ENCODE measurements at regions not wholly inside any gene's neighbourhood (a gene's known extent, or its start where the extent isn't known, plus 50 kb on each side); places are given as distances from the start of the nearest gene placed in this dataset.

DNA sequence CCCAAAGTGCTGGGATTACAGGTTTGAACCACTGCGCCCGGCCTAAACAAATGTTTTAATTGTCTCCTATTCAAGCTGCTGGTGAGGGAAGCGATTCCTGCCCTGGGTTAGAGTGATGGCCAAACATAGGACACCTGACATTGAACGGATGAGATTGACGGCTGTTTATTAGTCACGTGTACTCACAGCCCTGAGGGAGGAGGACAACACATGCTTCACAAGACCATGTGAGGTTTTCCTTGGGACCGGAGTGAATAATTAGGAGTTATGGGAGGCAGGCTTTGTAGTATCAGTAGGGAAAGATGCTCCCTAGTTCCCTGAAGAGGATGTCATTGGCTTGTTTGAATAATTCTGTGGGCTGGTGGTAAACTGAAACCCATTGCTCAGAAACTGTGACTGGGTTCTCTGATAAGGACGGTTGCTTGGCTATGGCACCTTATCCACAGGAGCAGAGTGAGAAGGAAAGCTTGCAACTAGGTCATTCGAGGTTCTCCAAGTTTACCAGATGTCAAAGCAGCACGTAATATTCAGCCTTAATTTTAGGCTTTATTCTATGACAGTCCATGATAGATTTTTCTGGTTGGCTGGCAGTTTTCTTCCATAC, 245.8 kb downstream of the PLA2G4A start:
- CTCF ChIA-PET: no interaction called here
- no peak overlapping the region for H3K4me3 Mint-ChIP-seq
- ATAC-seq (ENCODE audit: low read depth) (no peak), DNase-seq (no peak)
- H3K36me3 Mint-ChIP-seq (ENCODE audit: low read depth): no peaks in the 10 kb centered on the region
- H3K9me3 Mint-ChIP-seq: no peaks in the 10 kb centered on the region
- POLR2A ChIA-PET: no interaction called here
- H3K27me3 Mint-ChIP-seq: no peaks in the 10 kb centered on the region
- intact Hi-C loops (cut with micrococcal nuclease): no loop called here
- TF ChIP-seq, protein P1, sequence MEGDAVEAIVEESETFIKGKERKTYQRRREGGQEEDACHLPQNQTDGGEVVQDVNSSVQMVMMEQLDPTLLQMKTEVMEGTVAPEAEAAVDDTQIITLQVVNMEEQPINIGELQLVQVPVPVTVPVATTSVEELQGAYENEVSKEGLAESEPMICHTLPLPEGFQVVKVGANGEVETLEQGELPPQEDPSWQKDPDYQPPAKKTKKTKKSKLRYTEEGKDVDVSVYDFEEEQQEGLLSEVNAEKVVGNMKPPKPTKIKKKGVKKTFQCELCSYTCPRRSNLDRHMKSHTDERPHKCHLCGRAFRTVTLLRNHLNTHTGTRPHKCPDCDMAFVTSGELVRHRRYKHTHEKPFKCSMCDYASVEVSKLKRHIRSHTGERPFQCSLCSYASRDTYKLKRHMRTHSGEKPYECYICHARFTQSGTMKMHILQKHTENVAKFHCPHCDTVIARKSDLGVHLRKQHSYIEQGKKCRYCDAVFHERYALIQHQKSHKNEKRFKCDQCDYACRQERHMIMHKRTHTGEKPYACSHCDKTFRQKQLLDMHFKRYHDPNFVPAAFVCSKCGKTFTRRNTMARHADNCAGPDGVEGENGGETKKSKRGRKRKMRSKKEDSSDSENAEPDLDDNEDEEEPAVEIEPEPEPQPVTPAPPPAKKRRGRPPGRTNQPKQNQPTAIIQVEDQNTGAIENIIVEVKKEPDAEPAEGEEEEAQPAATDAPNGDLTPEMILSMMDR (IDR thresholded peaks at IDR 0.05): no peak
- no peaks in the 10 kb centered on the region for H3K4me1 Mint-ChIP-seq
- no peak overlapping the region for H3K27ac Mint-ChIP-seq

DNA sequence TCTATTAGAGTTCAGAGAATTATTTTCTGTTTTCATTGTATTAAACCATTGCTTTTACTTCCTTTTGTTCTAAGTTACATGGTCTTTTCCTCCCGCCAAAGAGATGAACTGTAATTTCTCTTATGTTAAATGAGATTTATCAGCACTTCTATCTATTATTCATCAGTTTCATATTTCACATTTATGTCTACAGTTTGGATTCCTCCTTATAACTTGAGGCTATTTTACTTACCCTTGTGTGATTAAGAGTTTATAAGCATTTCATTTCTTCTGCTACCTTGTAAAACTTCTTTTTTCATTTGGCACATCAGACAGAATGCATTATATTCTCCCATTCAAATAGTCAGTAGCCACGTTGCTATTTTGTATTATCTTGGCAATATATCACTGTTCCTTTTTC, 248.2 kb downstream of the PLA2G4A start:
- no peak overlapping the region for H3K27ac Mint-ChIP-seq
- ATAC-seq (ENCODE audit: low read depth) (no peak), DNase-seq (no peak)
- H3K9me3 Mint-ChIP-seq: no peaks in the 10 kb centered on the region
- H3K27me3 Mint-ChIP-seq: no peaks in the 10 kb centered on the region
- CTCF ChIA-PET: no interaction called here
- intact Hi-C loops (cut with micrococcal nuclease): no loop called here
- no peak overlapping the region for H3K4me3 Mint-ChIP-seq
- no peaks in the 10 kb centered on the region for H3K4me1 Mint-ChIP-seq
- POLR2A ChIA-PET: no interaction called here
- TF ChIP-seq, protein P1 (IDR thresholded peaks at IDR 0.05): no peak
- H3K36me3 Mint-ChIP-seq (ENCODE audit: low read depth): no peaks in the 10 kb centered on the region

DNA sequence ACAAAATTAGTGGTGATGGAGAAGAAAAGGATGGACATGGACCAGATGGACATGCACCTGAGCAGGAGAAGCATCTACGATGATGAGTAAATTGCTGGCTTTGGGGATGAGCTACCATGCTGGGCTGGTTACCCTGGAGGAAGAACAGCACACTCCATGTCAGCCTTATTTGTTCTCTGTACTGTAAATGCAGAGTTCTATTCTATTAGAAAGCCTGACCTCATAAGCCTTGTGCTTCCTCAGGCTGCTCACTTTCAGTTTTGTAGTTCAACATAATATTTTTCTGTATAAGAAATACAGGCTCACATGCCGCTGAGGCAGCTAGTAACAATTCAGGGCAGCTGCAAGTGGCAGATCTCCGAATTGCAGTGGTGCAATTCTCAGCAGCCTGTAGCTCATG, 249.6 kb downstream of the PLA2G4A start:
- no peaks in the 10 kb centered on the region for H3K9me3 Mint-ChIP-seq
- DNase-seq (no peak), ATAC-seq (ENCODE audit: low read depth) (no peak)
- ChIA-PET CTCF (no interaction called here), POLR2A (no interaction called here)
- TF ChIP-seq, protein P1 (IDR thresholded peaks at IDR 0.05): no peak
- H3K27ac Mint-ChIP-seq: no peak overlapping the region
- intact Hi-C loops (cut with micrococcal nuclease): no loop called here
- no peaks in the 10 kb centered on the region for H3K4me1 Mint-ChIP-seq
- no peaks in the 10 kb centered on the region for H3K27me3 Mint-ChIP-seq
- H3K4me3 Mint-ChIP-seq: no peak overlapping the region
- H3K36me3 Mint-ChIP-seq (ENCODE audit: low read depth): no peaks in the 10 kb centered on the region

DNA sequence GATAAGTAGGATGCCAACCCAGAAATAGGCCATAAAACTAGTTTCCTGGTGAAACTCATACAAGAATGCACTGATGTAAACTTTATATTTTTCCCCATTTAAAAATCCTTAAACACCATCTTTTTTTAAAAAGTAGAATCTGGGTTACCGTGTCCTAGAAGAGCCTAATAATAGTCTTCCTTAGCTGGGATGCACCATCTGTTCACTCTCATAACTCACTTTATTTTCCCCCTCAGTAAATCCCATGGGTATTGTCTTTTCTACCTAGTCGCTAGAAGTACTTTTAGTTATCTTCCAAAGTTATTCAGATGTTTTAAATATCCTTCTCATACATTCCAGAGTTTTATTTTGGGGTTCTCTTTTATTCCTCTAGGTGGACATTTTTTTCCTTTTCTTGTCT, 250.2 kb downstream of the PLA2G4A start:
- POLR2A ChIA-PET: no interaction called here
- TF ChIP-seq, protein P1 (IDR thresholded peaks at IDR 0.05): no peak
- DNase-seq: no peak
- Mint-ChIP-seq H3K4me3 (no peak overlapping the region), H3K27me3 (no peaks in the 10 kb centered on the region), H3K36me3 (ENCODE audit: low read depth) (no peaks in the 10 kb centered on the region), H3K9me3 (no peaks in the 10 kb centered on the region), H3K27ac (no peak overlapping the region), H3K4me1 (no peaks in the 10 kb centered on the region)
- CTCF ChIA-PET: no interaction called here
- intact Hi-C loops (cut with micrococcal nuclease): no loop called here
- no peak for ATAC-seq (ENCODE audit: low read depth)

DNA sequence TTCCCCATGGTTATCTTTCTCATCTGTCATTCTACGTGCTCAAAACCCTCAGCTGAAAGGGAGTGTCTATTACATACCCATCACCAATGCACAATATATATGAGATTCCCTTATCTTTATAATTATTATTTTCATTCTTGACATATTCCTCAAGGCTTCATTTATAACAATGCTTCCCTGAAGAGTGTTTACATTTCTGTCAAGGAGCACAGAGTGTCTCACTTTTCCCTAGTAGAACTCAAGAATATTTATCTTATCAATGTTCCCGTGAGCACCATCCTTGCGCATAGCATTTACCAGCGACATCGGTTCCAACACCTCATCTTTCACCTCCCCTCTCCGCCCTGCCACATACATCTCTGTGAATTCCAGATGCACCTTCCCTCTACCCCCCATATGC, 250.6 kb downstream of the PLA2G4A start:
- Mint-ChIP-seq H3K27ac (no peak overlapping the region), H3K36me3 (ENCODE audit: low read depth) (no peaks in the 10 kb centered on the region), H3K27me3 (no peaks in the 10 kb centered on the region), H3K9me3 (no peaks in the 10 kb centered on the region), H3K4me3 (no peak overlapping the region), H3K4me1 (no peaks in the 10 kb centered on the region)
- TF ChIP-seq, protein P1 (IDR thresholded peaks at IDR 0.05): no peak
- POLR2A ChIA-PET: no interaction called here
- intact Hi-C loops (cut with micrococcal nuclease): no loop called here
- DNase-seq (no peak), ATAC-seq (ENCODE audit: low read depth) (no peak)
- CTCF ChIA-PET: no interaction called here

Data from activated B cell treated with CpG ODN at 0.5 μM for 24 hours (primary cell).